GM19035 (cell line): ENCODE measurements at regions not wholly inside any gene's neighbourhood (a gene's known extent, or its start where the extent isn't known, plus 50 kb on each side); places are given as distances from the start of the nearest gene placed in this dataset.

ENCODE experiments used
- ATAC-seq: cut with Tn5 transposase; IDR thresholded peaks from one replicate; pipeline ENCODE4 v1.9.1; 2021; ENCODE audit not compliant: unreplicated experiment

DNA sequence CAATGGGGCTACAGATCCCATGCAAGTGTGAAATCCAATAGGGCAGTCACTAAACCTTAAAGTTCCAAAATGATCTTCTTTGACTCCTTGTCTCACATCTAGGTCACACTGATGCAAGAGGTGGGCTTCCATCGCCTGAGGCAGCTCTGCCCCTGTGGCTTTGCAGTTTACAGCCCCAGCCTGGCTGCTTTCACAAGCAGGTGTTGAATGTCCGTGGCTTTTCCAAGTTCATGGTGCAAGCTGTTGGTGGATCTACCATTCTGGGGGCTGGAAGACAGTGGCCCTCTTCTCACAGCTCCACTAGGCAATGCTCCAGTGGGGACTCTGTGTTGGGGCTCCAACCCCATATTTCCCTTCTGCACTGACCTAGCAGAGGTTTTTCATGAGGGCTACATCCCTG lies 68.5 kb upstream of the PRR20G start:
- no peak for ATAC-seq

DNA sequence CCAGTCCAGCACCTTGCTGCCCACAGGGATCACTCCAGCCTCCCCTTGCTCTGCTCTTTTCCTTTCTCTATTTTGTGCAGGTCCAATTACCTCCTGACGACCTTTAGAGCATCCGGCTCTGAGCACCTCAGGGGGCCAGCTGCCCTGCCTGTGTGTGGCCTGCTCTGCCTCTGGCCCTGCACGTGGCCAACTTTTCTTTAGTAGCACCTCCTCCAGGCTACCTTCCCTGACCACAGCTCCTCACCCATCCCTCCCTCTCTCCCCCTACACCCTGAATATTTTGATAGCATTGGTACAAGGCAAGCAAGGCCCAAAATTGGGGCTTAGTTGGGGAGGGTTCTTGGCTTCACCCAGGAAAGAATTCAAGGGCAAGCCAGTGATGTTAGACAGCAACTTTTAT lies 66.9 kb upstream of the PRR20G start:
- no peak for ATAC-seq

DNA sequence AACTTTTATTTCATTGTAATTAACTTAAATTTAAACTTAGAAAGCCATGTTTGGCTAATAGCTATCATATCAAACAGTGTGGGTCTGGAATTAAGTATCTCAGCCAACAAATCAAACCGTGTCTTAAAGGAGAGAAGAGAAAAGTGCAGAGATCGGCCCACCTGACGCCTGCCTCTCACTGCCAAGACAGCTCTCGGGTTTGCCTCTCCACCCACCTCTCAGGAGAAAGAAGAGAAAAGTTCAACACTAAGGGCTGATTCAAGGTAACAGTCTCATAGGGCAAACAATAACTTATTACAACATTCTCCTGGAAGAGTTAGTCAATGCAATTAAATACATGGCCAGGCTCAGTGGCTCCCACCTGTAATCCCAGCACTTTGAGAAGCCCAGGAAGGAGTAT lies 64.8 kb upstream of the PRR20G start:
- no peak for ATAC-seq

DNA sequence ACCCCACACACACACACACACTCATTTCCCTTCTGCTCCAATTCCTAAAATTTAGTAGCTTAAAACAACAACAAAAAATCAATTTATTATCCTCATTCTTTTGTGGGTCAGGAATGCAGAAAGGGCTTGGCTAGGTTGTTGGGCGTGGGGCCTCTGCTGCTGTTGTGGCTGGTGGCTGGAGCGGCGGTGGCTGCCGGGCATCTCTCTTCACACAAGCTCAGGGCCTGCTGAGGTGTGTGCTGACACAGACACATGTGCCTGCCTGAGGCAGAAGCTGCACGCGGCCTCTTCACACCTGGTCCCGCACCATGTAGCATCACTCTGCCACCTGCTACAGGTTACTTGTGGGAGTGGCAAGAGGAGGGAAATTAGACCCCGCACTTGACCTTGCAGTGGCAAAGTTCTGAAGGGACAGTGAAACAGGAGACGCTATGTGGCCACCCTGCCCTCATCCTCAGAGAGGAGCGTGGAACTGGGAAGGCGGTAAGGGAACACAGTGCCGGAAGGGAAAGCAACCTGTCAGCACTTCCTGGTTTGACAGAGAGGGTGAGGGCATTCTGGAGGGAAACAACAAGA lies 64.0 kb upstream of the PRR20G start:
- no peak for ATAC-seq

DNA sequence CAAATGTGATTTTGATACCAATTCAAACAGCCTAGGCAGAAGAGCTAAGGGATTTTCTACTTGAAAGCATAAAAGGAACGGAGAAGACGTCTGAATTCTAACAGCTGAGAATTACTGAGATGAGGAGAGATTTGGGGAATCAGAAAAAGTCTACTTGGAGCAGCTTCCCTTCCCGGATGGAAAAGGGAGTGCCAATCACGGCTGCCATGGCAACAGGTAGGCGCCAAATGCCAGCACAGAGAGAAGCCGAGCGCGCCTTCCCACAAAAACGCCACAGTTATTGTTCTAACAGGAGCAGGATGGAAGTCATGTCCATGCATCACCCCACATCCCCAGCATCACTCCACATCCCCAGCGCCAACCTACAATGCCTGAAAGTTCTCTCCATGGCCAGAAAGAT lies 63.5 kb upstream of the PRR20G start:
- ATAC-seq = no peak

DNA sequence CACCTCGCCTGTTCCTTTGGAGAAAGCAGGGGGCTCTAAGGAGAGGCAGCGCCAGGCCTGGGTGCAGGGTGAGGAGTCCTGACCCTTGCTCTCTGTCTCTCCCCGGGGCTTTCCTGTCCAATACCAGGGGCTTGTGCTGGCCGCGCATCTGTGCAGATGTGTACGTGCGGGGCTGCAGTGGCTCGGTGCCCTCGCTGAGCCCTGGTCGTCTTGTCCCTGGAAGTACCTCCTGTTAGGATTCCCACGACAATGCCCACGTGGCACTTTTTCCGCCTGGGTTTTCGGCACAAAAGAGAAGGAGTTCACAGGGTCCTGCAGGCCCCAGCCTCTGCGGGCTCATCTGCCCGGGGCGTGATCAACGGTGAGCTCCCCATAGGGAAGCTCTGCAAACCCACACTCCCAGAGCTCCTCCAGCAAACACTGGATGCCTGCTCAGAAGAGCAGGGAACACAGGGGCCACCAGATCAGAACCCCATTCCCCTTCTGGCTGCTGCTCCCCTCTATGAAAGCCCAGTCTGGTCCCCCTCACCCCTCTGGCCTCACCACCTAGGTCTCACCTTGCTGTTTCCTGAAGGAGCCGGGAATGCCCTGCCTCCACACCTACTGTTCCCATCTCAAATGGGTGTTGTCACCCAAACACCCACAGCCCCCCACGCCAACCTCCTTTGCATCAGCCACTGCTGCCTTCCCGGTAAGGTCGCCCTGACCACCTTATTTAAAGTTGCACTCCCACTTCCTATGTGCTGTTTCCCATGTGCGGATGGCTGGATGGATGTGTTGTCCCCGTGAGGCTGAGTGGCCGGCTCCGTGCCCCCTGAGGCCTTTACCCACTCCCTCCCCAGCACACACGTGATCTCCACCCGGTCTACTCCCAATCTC lies 62.6 kb upstream of the PRR20G start:
- ATAC-seq = no peak

DNA sequence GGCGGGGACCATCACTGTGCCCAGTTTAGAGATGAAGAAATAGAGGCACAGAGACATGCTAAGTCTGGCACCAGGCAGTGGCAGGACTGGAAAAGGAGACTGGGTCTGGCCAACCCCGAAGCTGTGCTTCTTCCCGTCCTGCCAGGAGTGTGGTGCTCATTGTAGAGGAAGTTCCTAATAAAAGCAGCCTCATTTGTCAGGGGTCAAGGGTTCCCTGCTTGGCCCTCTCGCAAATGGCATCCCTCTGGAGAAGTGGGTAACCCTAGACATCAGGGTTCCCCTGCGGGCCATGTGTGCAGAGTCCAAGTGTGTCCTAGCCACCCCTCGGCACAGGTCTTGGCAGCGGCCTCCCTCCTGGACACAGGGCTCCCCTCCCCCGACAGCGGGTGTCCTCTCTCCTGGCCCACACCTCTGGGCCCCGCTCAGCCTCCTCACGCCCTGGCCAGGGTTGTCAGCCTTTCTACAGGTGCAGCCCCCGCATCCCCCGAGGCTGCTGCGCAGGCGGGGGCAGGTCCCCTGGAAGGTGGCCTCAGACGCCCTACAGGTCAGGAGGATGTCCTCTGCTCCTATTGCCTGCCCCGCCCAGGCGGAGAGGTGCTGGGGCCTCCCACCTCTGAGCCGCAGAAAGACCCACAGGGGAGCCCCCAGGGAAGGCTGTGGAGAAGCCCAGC lies 61.8 kb upstream of the PRR20G start:
- ATAC-seq = no peak

DNA sequence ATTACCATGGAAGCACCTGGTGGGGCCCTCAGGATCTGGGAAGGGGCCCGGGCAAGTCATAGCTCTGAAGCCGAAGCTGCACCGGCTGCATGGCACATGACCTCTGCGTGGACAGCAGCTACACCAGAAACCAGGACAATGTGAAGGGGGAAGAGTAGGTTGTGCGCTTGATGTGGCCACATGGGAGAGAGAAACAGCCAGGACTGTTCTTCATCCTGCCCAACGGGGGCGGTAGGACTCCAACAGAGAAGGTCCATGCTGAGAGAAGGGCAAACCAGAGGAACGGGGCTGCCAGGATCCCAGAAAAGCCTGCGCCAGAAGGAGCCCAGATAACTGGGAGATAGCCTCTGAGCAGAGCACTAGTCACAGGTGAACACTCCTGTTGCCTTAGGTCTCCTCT lies 54.9 kb upstream of the PRR20G start:
- no peak for ATAC-seq

DNA sequence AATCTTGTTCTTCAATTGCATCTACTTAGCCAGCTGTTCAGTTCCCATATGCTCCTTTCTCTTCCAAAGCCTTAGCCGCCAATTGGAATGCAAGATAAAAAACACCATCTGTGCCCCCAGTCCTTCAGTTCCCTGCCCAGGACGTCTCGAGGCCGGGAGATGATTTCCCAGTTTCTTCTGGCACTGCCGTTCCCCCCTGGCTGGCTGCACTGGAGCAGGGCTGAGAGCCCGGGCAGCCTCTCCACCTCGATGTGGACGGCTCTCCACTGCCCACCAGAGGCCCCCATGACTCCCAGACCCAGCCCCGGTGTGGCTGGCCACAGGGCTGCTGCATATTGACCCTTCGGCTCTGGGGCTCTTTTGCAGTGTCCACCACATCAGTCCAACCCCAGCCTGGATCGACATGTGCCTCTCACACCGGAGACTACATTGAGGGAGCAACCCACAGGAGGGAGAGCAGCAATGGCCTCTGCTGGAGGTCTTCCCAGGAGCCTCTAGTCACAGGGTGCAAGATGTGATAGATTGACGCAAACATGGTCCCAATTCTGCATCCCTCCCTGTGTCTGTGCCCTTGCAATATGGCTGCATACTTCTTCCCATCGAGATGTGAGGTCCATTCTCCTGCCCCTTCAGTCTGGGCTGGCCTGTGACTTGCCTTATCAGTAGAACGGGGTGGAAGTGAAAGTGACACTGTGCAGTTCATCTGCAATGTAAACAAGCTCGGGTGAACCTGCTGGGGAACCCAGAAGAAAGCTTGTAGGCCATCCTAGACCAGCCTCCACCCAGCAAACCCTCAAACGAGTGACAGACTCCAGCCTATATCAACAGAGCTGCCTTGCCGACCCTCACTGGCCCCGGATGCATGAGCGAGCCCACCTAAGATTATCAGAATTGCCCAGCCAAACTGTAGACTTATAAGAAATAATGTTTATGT lies 52.3 kb upstream of the PRR20G start:
- no peak for ATAC-seq

DNA sequence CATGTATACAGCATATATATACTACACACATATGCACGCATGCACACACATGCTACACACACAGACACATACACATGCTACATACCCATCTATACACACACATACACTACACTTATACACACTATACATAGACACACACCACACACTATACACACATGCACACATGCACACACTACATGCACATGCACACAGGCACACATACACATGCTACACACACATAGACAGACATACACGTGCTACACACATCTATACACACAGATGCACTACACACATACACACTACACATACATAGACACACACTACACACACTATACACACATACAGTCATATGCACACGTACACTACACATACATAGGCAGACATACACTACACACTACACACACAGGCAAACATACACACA lies 51.2 kb upstream of the PRR20G start:
- ATAC-seq = no peak

DNA sequence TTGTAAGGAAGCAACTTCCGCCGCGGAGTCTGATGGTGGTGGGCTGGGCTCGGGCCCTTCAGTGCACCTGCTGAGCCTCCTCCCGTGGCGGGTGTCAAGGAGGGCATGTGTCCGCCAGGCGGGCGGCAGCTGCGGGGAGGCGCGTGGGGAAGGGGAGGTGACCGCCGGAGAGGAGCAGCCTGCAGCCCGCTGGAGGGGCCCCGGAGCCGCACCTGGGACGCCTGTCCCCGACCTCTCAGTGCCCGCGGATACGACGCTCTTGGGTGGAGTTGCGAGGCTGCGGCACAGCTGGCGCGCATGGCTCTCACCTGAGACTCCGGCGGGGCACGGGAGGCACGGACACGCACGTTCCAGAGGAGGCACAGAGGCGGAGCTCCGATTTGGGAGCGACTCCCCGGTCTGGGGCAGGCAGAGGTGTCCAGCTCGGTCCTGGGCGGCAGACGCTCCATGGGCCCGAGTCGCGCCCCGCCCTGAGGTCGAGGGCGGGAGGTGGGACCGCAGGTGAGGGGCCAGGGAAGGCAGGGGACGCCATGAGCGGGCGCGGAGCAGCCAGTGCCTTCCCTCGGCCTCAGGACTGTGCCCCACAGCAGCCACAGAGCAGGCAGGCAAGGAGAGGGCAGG lies 50.2 kb upstream of the PRR20G start:
- ATAC-seq = no peak
